IMR-90 (cell line): ENCODE measurements at regions not wholly inside any gene's neighbourhood (a gene's known extent, or its start where the extent isn't known, plus 50 kb on each side); places are given as distances from the start of the nearest gene placed in this dataset.

ENCODE experiments used
- CTCF ChIP-seq: conservative IDR thresholded peaks from 2 replicates; pipeline ENCODE4 v1.5.1; 2012; ENCODE audit warnings: mild to moderate bottlenecking, low read depth, low read length, improper control_type of control experiment
- ELK1 ChIP-seq: fragments of 150-350 bp; IDR thresholded peaks from 2 replicates; pipeline ENCODE4 v1.6.1; 2016; ENCODE audit warnings: low read depth, mild to moderate bottlenecking, low read length, moderate library complexity, borderline replicate concordance
- FOS ChIP-seq: fragments of 150-350 bp; IDR thresholded peaks from 2 replicates; pipeline ENCODE4 v1.6.1; 2016; ENCODE audit warnings: low read depth, low read length
- MAFK ChIP-seq: IDR thresholded peaks from 2 replicates; pipeline ENCODE4 v1.6.1; 2012; ENCODE audit warnings: low read depth, low read length, improper control_type of control experiment
- MAZ ChIP-seq: IDR thresholded peaks from 2 replicates; pipeline ENCODE4 v1.6.1; 2012; ENCODE audit warnings: low read depth, mild to moderate bottlenecking, low read length, improper control_type of control experiment, moderate library complexity, borderline replicate concordance

GRCh38 chr2:107419191-107419590, 407.5 kb upstream of the RGPD4 start:
- TF ChIP-seq ELK1 (no peak), CTCF (no peak), FOS (no peak), MAFK (no peak), MAZ (no peak)
